B cell (primary cell): ENCODE measurements at regions not wholly inside any gene's neighbourhood (a gene's known extent, or its start where the extent isn't known, plus 50 kb on each side); places are given as distances from the start of the nearest gene placed in this dataset.

Source experiments
- ATAC-seq: fragments of 200-7000 bp; cut with Tn5 transposase; one replicate; pipeline ENCODE4 v1.10.0; 2021; ENCODE audit warnings: low read depth, mild to moderate bottlenecking, moderate number of reproducible peaks, moderate library complexity
- CTCF ChIA-PET: fragments of 350-600 bp; sonication (Branson Sonifier 250); formaldehyde crosslinking; loops from one replicate; lab custom pipeline; 2021; ENCODE audit warnings: antibody characterized with exemption, inconsistent platforms; lab: Charles Lee
- POLR2A ChIA-PET: fragments of 350-600 bp; sonication (Branson Sonifier 250); formaldehyde crosslinking; loops from one replicate; lab custom pipeline; 2021; ENCODE audit warnings: antibody characterized with exemption; lab: Charles Lee
- DNase-seq: peaks from one replicate; pipeline ENCODE4 v3.0.0; 2013
- H2AFZ ChIP-seq: 2 replicates; pipeline ENCODE4 v1.6.1; 2012; ENCODE audit warnings: mild to moderate bottlenecking, low read depth, low read length; ENCODE audit not compliant: insufficient read depth, poor library complexity, severe bottlenecking
- H3K27ac ChIP-seq, 2 donors: 1 replicate in 1 of 2; 2 replicates in 1 of 2; pipeline ENCODE4 v1.5.1; 2012 to 2013; ENCODE audit warnings: low read length in 2 of 2, mild to moderate bottlenecking in 2 of 2, moderate library complexity in 1 of 2
- H3K27me3 ChIP-seq, 4 experiments: fragments of 200-600 bp in 1 of 4; sonication (generic) in 1 of 4; replicated peaks in 1 of 4; 1 replicate in 2 of 4; 2 replicates in 2 of 4; pipeline versions ENCODE4 v1.6.1 to v1.7.0; 2013 to 2016; ENCODE audit warnings: low read length in 3 of 4, mild to moderate bottlenecking in 2 of 4, mixed read lengths in 1 of 4, moderate library complexity in 1 of 4; ENCODE audit not compliant: insufficient read depth in 4 of 4, control insufficient read depth in 3 of 4; ENCODE audit errors: control extremely low read depth in 1 of 4
- H3K36me3 ChIP-seq, 2 experiments: replicated peaks in 1 of 2; 1 replicate in 1 of 2; 2 replicates in 1 of 2; pipeline versions ENCODE4 v1.6.1 to v1.7.1; 2013; ENCODE audit warnings: low read length in 1 of 2; ENCODE audit not compliant: insufficient read depth in 2 of 2, control insufficient read depth in 1 of 2; ENCODE audit errors: control extremely low read depth in 1 of 2, extremely low read depth in 1 of 2
- H3K4me1 ChIP-seq, 2 donors: fragments of 200-600 bp in 1 of 2; sonication (generic) in 1 of 2; 1 replicate in 1 of 2; 2 replicates in 1 of 2; pipeline versions ENCODE4 v1.5.1 to v1.6.1; 2013 to 2017; ENCODE audit warnings: low read length in 2 of 2; ENCODE audit not compliant: control insufficient read depth in 2 of 2, insufficient read depth in 2 of 2
- H3K4me2 ChIP-seq: replicated peaks from 2 replicates; pipeline ENCODE3; 2012; ENCODE audit warnings: mild to moderate bottlenecking, low read depth, low read length; ENCODE audit not compliant: poor library complexity, severe bottlenecking
- H3K4me3 ChIP-seq, 5 experiments: fragments of 200-600 bp in 1 of 5; sonication (generic) in 1 of 5; 1 replicate in 3 of 5; 2 replicates in 2 of 5; pipeline versions ENCODE4 v1.5.1 to v1.7.0; 2011 to 2016; ENCODE audit warnings: low read length in 4 of 5, mild to moderate bottlenecking in 4 of 5, low read depth in 2 of 5, control low read depth in 1 of 5, moderate library complexity in 1 of 5; ENCODE audit not compliant: insufficient read depth in 1 of 5; ENCODE audit errors: control extremely low read depth in 1 of 5, extremely low read depth in 1 of 5
- H3K79me2 ChIP-seq: fragments of 200-600 bp; sonication (generic); one replicate; pipeline ENCODE4 v1.6.0; 2016; ENCODE audit warnings: low read length; ENCODE audit not compliant: control insufficient read depth, insufficient read depth
- H3K9ac ChIP-seq: fragments of 200-600 bp; sonication (generic); 2 replicates; pipeline ENCODE4 v1.6.1; 2017; ENCODE audit warnings: mild to moderate bottlenecking, low read length, moderate library complexity
- H3K9me3 ChIP-seq, 3 donors: one replicate each; pipeline versions ENCODE4 v1.6.1 to v1.7.1; 2013; ENCODE audit warnings: low read length in 2 of 3; ENCODE audit not compliant: control insufficient read depth in 2 of 3, insufficient read depth in 1 of 3; ENCODE audit errors: control extremely low read depth in 1 of 3
- H4K20me1 ChIP-seq: 2 replicates; pipeline ENCODE4 v1.6.0; 2012; ENCODE audit warnings: mild to moderate bottlenecking, low read length; ENCODE audit not compliant: insufficient read depth, control insufficient read depth, poor library complexity, severe bottlenecking
- H3K27ac Mint-ChIP-seq: one replicate; pipeline ENCODE4 v1.8.0; 2021; ENCODE audit warnings: mixed read lengths
- H3K27me3 Mint-ChIP-seq: one replicate; pipeline ENCODE4 v1.8.0; 2021; ENCODE audit warnings: mixed read lengths
- H3K4me1 Mint-ChIP-seq: one replicate; pipeline ENCODE4 v1.8.0; 2021; ENCODE audit warnings: mixed read lengths
- H3K4me3 Mint-ChIP-seq: one replicate; pipeline ENCODE4 v1.8.0; 2021; ENCODE audit warnings: mixed read lengths
- H3K9me3 Mint-ChIP-seq: one replicate; pipeline ENCODE4 v1.8.0; 2022; ENCODE audit warnings: mixed read lengths; ENCODE audit not compliant: insufficient read depth
- CTCF ChIP-seq: fragments of 200-600 bp; IDR thresholded peaks from one replicate; pipeline ENCODE4 v1.8.0; 2022; ENCODE audit warnings: antibody characterized with exemption, mild to moderate bottlenecking
- EZH2 ChIP-seq: IDR thresholded peaks from 2 replicates; pipeline ENCODE4 v1.6.1; 2012; ENCODE audit warnings: borderline replicate concordance, low read depth, mild to moderate bottlenecking, moderate library complexity, low read length; ENCODE audit not compliant: insufficient read depth, poor library complexity, severe bottlenecking
- WGBS: methylation state at CpG from one replicate; pipeline ENCODE4 v1.1.5; 2013; ENCODE audit warnings: missing lambda C conversion rate; ENCODE audit not compliant: insufficient coverage; 5-methylcytosine and 5-hydroxymethylcytosine counted together
- intact Hi-C: fragments of 100-400 bp; cut with micrococcal nuclease; formaldehyde crosslinking; loops from one replicate; pipeline ENCODE4 v1.10.0; 2022

GRCh38 chr1:4056989-4057388 lies 156.9 kb upstream of the C1orf174 start:
- DNase-seq (no peak), ATAC-seq (no peak)
- 93% methylated on average over 6 of the region's 7 CpGs for WGBS
- Histone ChIP-seq H2AFZ (no peak overlapping the region), H3K4me2 (no peak overlapping the region), H4K20me1 (no peaks in the 10 kb centered on the region), H3K9me3 (peaks cover 0 to 13% (median 0%) of the 10 kb centered on the region in 3 donors), H3K27ac (no peak overlapping the region), H3K4me3 (no peak overlapping the region), H3K36me3 (no peaks in the 10 kb centered on the region), H3K79me2 (no peaks in the 10 kb centered on the region), H3K4me1 (no peaks in the 10 kb centered on the region), H3K27me3 (peaks cover 0 to 2% (median 0%) of the 10 kb centered on the region in 4 experiments), H3K9ac (no peak overlapping the region)
- H3K4me1 Mint-ChIP-seq: peaks cover 4% of the 10 kb centered on the region
- CTCF ChIA-PET: interaction anchor here (1.5 kb wide), 1 partner anchor 9 kb away, joined by 3 read pairs; no protein-coding TSS in a partner anchor
- no peak overlapping the region for H3K27ac Mint-ChIP-seq
- intact Hi-C loops: no loop called here
- peaks cover 2% of the 10 kb centered on the region for H3K27me3 Mint-ChIP-seq
- no peak for TF ChIP-seq EZH2
- TF ChIP-seq CTCF: no peak
- POLR2A ChIA-PET: interaction anchor here (0.6 kb wide), 1 partner anchor 72 kb away, joined by 4 read pairs; no protein-coding TSS in a partner anchor
- no peaks in the 10 kb centered on the region for H3K9me3 Mint-ChIP-seq
- H3K4me3 Mint-ChIP-seq: no peak overlapping the region

GRCh38 chr1:4057603-4058002 lies 157.5 kb upstream of the C1orf174 start:
- H3K4me3 Mint-ChIP-seq: no peak overlapping the region
- CTCF ChIA-PET: interaction anchor here (1.5 kb wide), 1 partner anchor 10 kb away, joined by 3 read pairs; no protein-coding TSS in a partner anchor
- POLR2A ChIA-PET: interaction anchor here (0.6 kb wide), 1 partner anchor 72 kb away, joined by 4 read pairs; no protein-coding TSS in a partner anchor

More at GRCh38 chr1:4057603-4058002, 157.5 kb upstream of the C1orf174 start:
- no peaks in the 10 kb centered on the region for H3K79me2 ChIP-seq
- H3K27ac ChIP-seq: no peak overlapping the region
- TF ChIP-seq CTCF (no peak), EZH2 (no peak)
- no peak for DNase-seq
- Mint-ChIP-seq H3K9me3 (no peaks in the 10 kb centered on the region), H3K27ac (peak overlapping the region; percentile 61), H3K4me1 (peaks cover 3% of the 10 kb centered on the region), H3K27me3 (peaks cover 1% of the 10 kb centered on the region)
- no peaks in the 10 kb centered on the region for H4K20me1 ChIP-seq
- WGBS: 87% methylated on average over 9 of the region's 11 CpGs
- H3K27me3 ChIP-seq: peaks cover 0 to 2% (median 0%) of the 10 kb centered on the region in 4 experiments
- H3K36me3 ChIP-seq: no peaks in the 10 kb centered on the region
- H3K4me3 ChIP-seq: no peak overlapping the region
- peaks cover 0 to 13% (median 0%) of the 10 kb centered on the region in 3 donors for H3K9me3 ChIP-seq
- no peak for ATAC-seq
- no peak overlapping the region for H2AFZ ChIP-seq
- intact Hi-C loops: no loop called here
- H3K9ac ChIP-seq: no peak overlapping the region
- no peaks in the 10 kb centered on the region for H3K4me1 ChIP-seq
- no peak overlapping the region for H3K4me2 ChIP-seq
